ENCODE measurements at regions not wholly inside any gene's neighbourhood (a gene's known extent, or its start where the extent isn't known, plus 50 kb on each side); places are given as distances from the start of the nearest gene placed in this dataset.

- H3K4me2 ChIP-seq (replicated peaks; ENCODE audit: low read depth, low read length, poor library complexity, severe bottlenecking), result no peak overlapping the region
- H3K4me3 ChIP-seq (ENCODE audit: control extremely low read depth in 1 of 5, extremely low read depth in 1 of 5, insufficient read depth in 1 of 5, low read depth in 2 of 5, low read length in 4 of 5), result no peak overlapping the region
- H3K27me3 ChIP-seq (replicated peaks in 1 of 4; ENCODE audit: control extremely low read depth in 1 of 4, control insufficient read depth in 3 of 4, insufficient read depth in 4 of 4, low read length in 3 of 4), result no peaks in the 10 kb centered on the region
- H3K4me1 Mint-ChIP-seq, result no peaks in the 10 kb centered on the region
- no peaks in the 10 kb centered on the region for H3K27me3 Mint-ChIP-seq
- no peaks in the 10 kb centered on the region for H4K20me1 ChIP-seq (ENCODE audit: control insufficient read depth, insufficient read depth, low read length, poor library complexity, severe bottlenecking)
- H3K9me3 Mint-ChIP-seq (ENCODE audit: insufficient read depth), result peaks cover 5% of the 10 kb centered on the region
- intact Hi-C loops (cut with micrococcal nuclease), result no loop called here
- H3K27ac ChIP-seq (ENCODE audit: low read length in 2 of 2), result no peak overlapping the region
- POLR2A ChIA-PET, result no interaction called here
- H2AFZ ChIP-seq (ENCODE audit: insufficient read depth, low read depth, low read length, poor library complexity, severe bottlenecking), result no peak overlapping the region
- WGBS (ENCODE audit: insufficient coverage), result 82% methylated on average over 6 of the region's 6 CpGs
- no peak overlapping the region for H3K4me3 Mint-ChIP-seq
- peaks cover 0 to 20% (median 3%) of the 10 kb centered on the region in 3 donors for H3K9me3 ChIP-seq (ENCODE audit: control extremely low read depth in 1 of 3, control insufficient read depth in 2 of 3, insufficient read depth in 1 of 3, low read length in 2 of 3)
- no peaks in the 10 kb centered on the region for H3K36me3 ChIP-seq (replicated peaks in 1 of 2; ENCODE audit: control extremely low read depth in 1 of 2, control insufficient read depth in 1 of 2, extremely low read depth in 1 of 2, insufficient read depth in 2 of 2, low read length in 1 of 2)
- CTCF ChIA-PET, result no interaction called here
- no peak for DNase-seq
- no peaks in the 10 kb centered on the region for H3K4me1 ChIP-seq (ENCODE audit: control insufficient read depth in 2 of 2, insufficient read depth in 2 of 2, low read length in 2 of 2)
- H3K9ac ChIP-seq (ENCODE audit: low read length), result no peak overlapping the region
- H3K27ac Mint-ChIP-seq, result no peak overlapping the region
- no peaks in the 10 kb centered on the region for H3K79me2 ChIP-seq (ENCODE audit: control insufficient read depth, insufficient read depth, low read length)
- ATAC-seq (ENCODE audit: low read depth), result no peak
- TF ChIP-seq CTCF (IDR thresholded peaks at IDR 0.05) (no peak), EZH2 (IDR thresholded peaks at IDR 0.05; ENCODE audit: borderline replicate concordance, insufficient read depth, low read depth, low read length, poor library complexity, severe bottlenecking) (no peak)
These were observed 661.1 kb downstream of the NPHP4 start for GRCh38 chr1:5331101-5331500.

GRCh38 chr1:5329068-5329739, 663.0 kb downstream of the NPHP4 start:
- POLR2A ChIA-PET, result no interaction called here
- Histone ChIP-seq H3K36me3 (replicated peaks in 1 of 2; ENCODE audit: control extremely low read depth in 1 of 2, control insufficient read depth in 1 of 2, extremely low read depth in 1 of 2, insufficient read depth in 2 of 2, low read length in 1 of 2) (no peaks in the 10 kb centered on the region), H3K9me3 (ENCODE audit: control extremely low read depth in 1 of 3, control insufficient read depth in 2 of 3, insufficient read depth in 1 of 3, low read length in 2 of 3) (peaks cover 0 to 28% (median 3%) of the 10 kb centered on the region in 3 donors), H4K20me1 (ENCODE audit: control insufficient read depth, insufficient read depth, low read length, poor library complexity, severe bottlenecking) (no peaks in the 10 kb centered on the region), H3K9ac (ENCODE audit: low read length) (no peak overlapping the region), H3K4me1 (ENCODE audit: control insufficient read depth in 2 of 2, insufficient read depth in 2 of 2, low read length in 2 of 2) (no peaks in the 10 kb centered on the region), H3K79me2 (ENCODE audit: control insufficient read depth, insufficient read depth, low read length) (no peaks in the 10 kb centered on the region), H2AFZ (ENCODE audit: insufficient read depth, low read depth, low read length, poor library complexity, severe bottlenecking) (no peak overlapping the region), H3K27ac (ENCODE audit: low read length in 2 of 2) (no peak overlapping the region), H3K4me3 (ENCODE audit: control extremely low read depth in 1 of 5, extremely low read depth in 1 of 5, insufficient read depth in 1 of 5, low read depth in 2 of 5, low read length in 4 of 5) (no peak overlapping the region), H3K4me2 (replicated peaks; ENCODE audit: low read depth, low read length, poor library complexity, severe bottlenecking) (no peak overlapping the region), H3K27me3 (replicated peaks in 1 of 4; ENCODE audit: control extremely low read depth in 1 of 4, control insufficient read depth in 3 of 4, insufficient read depth in 4 of 4, low read length in 3 of 4) (no peaks in the 10 kb centered on the region)
- intact Hi-C loops (cut with micrococcal nuclease), result no loop called here
- DNase-seq (no peak), ATAC-seq (ENCODE audit: low read depth) (no peak)
- WGBS (ENCODE audit: insufficient coverage), result 62% methylated on average over 2 of the region's 6 CpGs
- CTCF ChIA-PET, result no interaction called here
- TF ChIP-seq EZH2 (IDR thresholded peaks at IDR 0.05; ENCODE audit: borderline replicate concordance, insufficient read depth, low read depth, low read length, poor library complexity, severe bottlenecking) (no peak), CTCF (IDR thresholded peaks at IDR 0.05) (no peak)
- no peaks in the 10 kb centered on the region for H3K27me3 Mint-ChIP-seq
- H3K4me3 Mint-ChIP-seq, result no peak overlapping the region
- no peaks in the 10 kb centered on the region for H3K4me1 Mint-ChIP-seq
- H3K9me3 Mint-ChIP-seq (ENCODE audit: insufficient read depth), result peaks cover 5% of the 10 kb centered on the region
- H3K27ac Mint-ChIP-seq, result no peak overlapping the region
